ENCODE measurements at regions not wholly inside any gene's neighbourhood (a gene's known extent, or its start where the extent isn't known, plus 50 kb on each side); places are given as distances from the start of the nearest gene placed in this dataset.
A peak's percentile ranks its signal among the peaks of the same experiment; 100 is the strongest.

DNA sequence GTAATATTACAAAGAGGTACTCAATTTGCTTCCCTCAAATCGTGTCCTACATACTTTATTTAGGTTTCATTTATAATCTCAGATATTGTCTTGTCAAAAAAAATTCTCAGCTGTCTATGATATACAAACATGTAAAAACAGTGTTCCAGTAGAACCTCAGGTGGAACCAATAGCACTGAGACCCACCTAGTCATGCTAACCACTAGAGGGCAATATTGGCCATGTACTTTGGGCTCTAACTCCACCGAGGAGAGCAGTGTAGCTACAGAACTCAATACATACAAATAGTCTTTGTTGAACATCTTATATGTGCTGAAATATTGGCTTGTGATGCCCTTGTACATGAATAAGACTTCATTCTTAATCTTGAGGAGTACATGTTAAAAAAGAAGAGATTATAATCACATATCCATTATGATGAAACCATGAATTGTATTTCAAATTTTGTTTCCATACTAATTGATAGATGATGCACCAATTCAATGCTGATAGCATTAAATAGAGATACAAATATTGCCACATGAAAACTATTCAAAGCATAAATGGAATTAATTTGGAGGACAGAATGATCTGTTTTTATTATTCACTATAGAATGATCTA lies 71.2 kb upstream of the CNTLN start:
- ATAC-seq = peak; percentile 97
- TF ChIP-seq SNAI2 (CRISPR knock-in tag; IDR thresholded peaks at IDR 0.05) (no peak), ZNF70 (CRISPR knock-in tag; IDR thresholded peaks at IDR 0.05) (no peak), BACH2 (CRISPR knock-in tag; IDR thresholded peaks at IDR 0.05; ENCODE audit: borderline replicate concordance) (no peak), CSDC2 (CRISPR knock-in tag; IDR thresholded peaks at IDR 0.05) (no peak), ZNF8 (CRISPR knock-in tag; IDR thresholded peaks at IDR 0.05) (no peak), ZC3H10 (CRISPR knock-in tag; IDR thresholded peaks at IDR 0.05) (no peak), RARB (CRISPR knock-in tag; IDR thresholded peaks at IDR 0.05) (no peak), ZFP30 (CRISPR knock-in tag; IDR thresholded peaks at IDR 0.05) (no peak), ISL1 (CRISPR knock-in tag; IDR thresholded peaks at IDR 0.05) (no peak)
- TF ChIP-seq, protein P1, sequence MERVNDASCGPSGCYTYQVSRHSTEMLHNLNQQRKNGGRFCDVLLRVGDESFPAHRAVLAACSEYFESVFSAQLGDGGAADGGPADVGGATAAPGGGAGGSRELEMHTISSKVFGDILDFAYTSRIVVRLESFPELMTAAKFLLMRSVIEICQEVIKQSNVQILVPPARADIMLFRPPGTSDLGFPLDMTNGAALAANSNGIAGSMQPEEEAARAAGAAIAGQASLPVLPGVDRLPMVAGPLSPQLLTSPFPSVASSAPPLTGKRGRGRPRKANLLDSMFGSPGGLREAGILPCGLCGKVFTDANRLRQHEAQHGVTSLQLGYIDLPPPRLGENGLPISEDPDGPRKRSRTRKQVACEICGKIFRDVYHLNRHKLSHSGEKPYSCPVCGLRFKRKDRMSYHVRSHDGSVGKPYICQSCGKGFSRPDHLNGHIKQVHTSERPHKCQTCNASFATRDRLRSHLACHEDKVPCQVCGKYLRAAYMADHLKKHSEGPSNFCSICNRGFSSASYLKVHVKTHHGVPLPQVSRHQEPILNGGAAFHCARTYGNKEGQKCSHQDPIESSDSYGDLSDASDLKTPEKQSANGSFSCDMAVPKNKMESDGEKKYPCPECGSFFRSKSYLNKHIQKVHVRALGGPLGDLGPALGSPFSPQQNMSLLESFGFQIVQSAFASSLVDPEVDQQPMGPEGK (CRISPR knock-in tag; IDR thresholded peaks at IDR 0.05; ENCODE audit: borderline replicate concordance) = no peak

DNA sequence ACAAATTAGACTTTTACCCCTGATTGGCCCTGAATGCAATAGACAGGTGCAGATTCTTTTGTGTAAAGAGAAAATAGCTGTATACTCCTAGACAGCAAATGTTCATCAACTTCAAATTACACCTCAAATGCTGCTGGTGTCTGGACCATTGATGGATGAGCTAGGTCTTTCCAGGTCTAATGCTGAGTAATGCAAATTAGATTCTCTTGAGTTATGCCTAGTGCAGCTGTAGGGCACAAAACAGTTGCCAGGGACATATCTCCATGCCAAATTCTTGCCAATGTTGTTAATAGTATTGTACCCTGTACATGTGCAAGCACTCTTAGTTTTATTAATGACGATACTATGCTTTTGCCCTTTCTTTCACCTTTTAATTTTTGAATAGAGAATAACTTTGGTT lies 72.3 kb upstream of the CNTLN start:
- ATAC-seq = no peak; the same call in 2 of the 3 replicates
- TF ChIP-seq RARB (CRISPR knock-in tag; IDR thresholded peaks at IDR 0.05) = no peak
- TF ChIP-seq ISL1 (CRISPR knock-in tag; IDR thresholded peaks at IDR 0.05) = peak; percentile 63
- TF ChIP-seq, protein P1 (CRISPR knock-in tag; IDR thresholded peaks at IDR 0.05; ENCODE audit: borderline replicate concordance) = no peak
- TF ChIP-seq ARNTL (CRISPR knock-in tag; IDR thresholded peaks at IDR 0.05; ENCODE audit: borderline replicate concordance, low read depth) = no peak
- no peak for TF ChIP-seq ZFP30 (CRISPR knock-in tag; IDR thresholded peaks at IDR 0.05)
- no peak for TF ChIP-seq TOX (CRISPR knock-in tag; IDR thresholded peaks at IDR 0.05; ENCODE audit: borderline replicate concordance)

DNA sequence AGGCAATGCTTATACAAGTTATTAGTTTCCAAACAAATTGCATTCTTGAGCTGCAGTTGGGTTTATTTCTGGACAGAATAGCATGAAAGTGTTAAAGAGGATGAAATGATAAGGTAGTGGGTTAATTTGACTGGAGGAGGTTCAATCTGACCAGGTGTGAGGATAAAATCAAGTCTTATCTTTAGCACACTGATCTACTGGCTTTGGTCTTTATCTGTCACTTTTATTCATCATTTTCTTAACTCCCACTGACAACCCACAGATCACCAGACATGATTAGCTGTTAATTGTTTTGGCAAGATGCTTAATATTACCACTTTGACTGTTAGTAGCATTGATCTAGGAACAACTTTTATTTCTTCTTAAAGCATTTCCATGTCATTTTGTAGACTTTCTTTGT lies 74.4 kb upstream of the CNTLN start:
- ATAC-seq = no peak
- no peak for TF ChIP-seq ISL1 (CRISPR knock-in tag; IDR thresholded peaks at IDR 0.05)
- no peak for TF ChIP-seq GLIS3 (CRISPR knock-in tag; IDR thresholded peaks at IDR 0.05)
- no peak for TF ChIP-seq ZNF70 (CRISPR knock-in tag; IDR thresholded peaks at IDR 0.05)
- TF ChIP-seq TCF4 (CRISPR knock-in tag; IDR thresholded peaks at IDR 0.05; ENCODE audit: borderline replicate concordance) = no peak
- TF ChIP-seq, protein P2, sequence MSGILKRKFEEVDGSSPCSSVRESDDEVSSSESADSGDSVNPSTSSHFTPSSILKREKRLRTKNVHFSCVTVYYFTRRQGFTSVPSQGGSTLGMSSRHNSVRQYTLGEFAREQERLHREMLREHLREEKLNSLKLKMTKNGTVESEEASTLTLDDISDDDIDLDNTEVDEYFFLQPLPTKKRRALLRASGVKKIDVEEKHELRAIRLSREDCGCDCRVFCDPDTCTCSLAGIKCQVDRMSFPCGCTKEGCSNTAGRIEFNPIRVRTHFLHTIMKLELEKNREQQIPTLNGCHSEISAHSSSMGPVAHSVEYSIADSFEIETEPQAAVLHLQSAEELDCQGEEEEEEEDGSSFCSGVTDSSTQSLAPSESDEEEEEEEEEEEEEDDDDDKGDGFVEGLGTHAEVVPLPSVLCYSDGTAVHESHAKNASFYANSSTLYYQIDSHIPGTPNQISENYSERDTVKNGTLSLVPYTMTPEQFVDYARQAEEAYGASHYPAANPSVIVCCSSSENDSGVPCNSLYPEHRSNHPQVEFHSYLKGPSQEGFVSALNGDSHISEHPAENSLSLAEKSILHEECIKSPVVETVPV (CRISPR knock-in tag; IDR thresholded peaks at IDR 0.05) = no peak
- TF ChIP-seq, protein P1 (CRISPR knock-in tag; IDR thresholded peaks at IDR 0.05; ENCODE audit: borderline replicate concordance) = no peak
- TF ChIP-seq ESRRG (CRISPR knock-in tag; IDR thresholded peaks at IDR 0.05) = no peak
- TF ChIP-seq ZNF8 (CRISPR knock-in tag; IDR thresholded peaks at IDR 0.05) = no peak
- no peak for TF ChIP-seq ZFP30 (CRISPR knock-in tag; IDR thresholded peaks at IDR 0.05)
- no peak for TF ChIP-seq BACH2 (CRISPR knock-in tag; IDR thresholded peaks at IDR 0.05; ENCODE audit: borderline replicate concordance)

DNA sequence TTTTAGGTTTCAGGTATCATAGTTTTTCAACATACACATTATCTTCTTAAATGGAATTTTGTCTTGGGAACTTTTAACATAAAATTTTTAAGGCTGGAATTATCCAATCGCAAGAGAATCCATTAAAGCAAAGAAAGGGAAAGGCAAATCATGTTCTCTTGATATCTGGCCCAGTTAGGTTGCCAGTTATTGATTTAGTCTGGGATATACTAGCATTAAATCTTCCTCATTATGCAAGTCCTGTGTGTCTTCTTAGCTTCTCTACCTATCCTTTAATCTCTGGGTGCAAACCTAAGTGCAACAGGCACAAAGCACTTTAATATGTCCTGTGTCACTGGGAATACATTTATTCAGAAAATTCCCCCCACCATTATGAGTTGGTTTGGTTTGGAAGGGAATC lies 75.4 kb upstream of the CNTLN start:
- no peak for ATAC-seq
- TF ChIP-seq, protein P3, sequence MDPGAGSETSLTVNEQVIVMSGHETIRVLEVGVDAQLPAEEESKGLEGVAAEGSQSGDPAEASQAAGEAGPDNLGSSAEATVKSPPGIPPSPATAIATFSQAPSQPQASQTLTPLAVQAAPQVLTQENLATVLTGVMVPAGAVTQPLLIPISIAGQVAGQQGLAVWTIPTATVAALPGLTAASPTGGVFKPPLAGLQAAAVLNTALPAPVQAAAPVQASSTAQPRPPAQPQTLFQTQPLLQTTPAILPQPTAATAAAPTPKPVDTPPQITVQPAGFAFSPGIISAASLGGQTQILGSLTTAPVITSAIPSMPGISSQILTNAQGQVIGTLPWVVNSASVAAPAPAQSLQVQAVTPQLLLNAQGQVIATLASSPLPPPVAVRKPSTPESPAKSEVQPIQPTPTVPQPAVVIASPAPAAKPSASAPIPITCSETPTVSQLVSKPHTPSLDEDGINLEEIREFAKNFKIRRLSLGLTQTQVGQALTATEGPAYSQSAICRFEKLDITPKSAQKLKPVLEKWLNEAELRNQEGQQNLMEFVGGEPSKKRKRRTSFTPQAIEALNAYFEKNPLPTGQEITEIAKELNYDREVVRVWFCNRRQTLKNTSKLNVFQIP (CRISPR knock-in tag; IDR thresholded peaks at IDR 0.05; ENCODE audit: borderline replicate concordance, low read depth) = no peak
- TF ChIP-seq CSDC2 (CRISPR knock-in tag; IDR thresholded peaks at IDR 0.05) (no peak), ZNF565 (CRISPR knock-in tag; conservative IDR thresholded peaks at IDR 0.05; ENCODE audit: low read depth) (no peak), ZFP3 (CRISPR knock-in tag; IDR thresholded peaks at IDR 0.05) (no peak), ESRRG (CRISPR knock-in tag; IDR thresholded peaks at IDR 0.05) (no peak)
- TF ChIP-seq, protein P4, sequence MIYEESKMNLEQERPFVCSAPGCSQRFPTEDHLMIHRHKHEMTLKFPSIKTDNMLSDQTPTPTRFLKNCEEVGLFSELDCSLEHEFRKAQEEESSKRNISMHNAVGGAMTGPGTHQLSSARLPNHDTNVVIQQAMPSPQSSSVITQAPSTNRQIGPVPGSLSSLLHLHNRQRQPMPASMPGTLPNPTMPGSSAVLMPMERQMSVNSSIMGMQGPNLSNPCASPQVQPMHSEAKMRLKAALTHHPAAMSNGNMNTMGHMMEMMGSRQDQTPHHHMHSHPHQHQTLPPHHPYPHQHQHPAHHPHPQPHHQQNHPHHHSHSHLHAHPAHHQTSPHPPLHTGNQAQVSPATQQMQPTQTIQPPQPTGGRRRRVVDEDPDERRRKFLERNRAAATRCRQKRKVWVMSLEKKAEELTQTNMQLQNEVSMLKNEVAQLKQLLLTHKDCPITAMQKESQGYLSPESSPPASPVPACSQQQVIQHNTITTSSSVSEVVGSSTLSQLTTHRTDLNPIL (CRISPR knock-in tag; IDR thresholded peaks at IDR 0.05; ENCODE audit: low read depth) = no peak
- TF ChIP-seq, protein P5, sequence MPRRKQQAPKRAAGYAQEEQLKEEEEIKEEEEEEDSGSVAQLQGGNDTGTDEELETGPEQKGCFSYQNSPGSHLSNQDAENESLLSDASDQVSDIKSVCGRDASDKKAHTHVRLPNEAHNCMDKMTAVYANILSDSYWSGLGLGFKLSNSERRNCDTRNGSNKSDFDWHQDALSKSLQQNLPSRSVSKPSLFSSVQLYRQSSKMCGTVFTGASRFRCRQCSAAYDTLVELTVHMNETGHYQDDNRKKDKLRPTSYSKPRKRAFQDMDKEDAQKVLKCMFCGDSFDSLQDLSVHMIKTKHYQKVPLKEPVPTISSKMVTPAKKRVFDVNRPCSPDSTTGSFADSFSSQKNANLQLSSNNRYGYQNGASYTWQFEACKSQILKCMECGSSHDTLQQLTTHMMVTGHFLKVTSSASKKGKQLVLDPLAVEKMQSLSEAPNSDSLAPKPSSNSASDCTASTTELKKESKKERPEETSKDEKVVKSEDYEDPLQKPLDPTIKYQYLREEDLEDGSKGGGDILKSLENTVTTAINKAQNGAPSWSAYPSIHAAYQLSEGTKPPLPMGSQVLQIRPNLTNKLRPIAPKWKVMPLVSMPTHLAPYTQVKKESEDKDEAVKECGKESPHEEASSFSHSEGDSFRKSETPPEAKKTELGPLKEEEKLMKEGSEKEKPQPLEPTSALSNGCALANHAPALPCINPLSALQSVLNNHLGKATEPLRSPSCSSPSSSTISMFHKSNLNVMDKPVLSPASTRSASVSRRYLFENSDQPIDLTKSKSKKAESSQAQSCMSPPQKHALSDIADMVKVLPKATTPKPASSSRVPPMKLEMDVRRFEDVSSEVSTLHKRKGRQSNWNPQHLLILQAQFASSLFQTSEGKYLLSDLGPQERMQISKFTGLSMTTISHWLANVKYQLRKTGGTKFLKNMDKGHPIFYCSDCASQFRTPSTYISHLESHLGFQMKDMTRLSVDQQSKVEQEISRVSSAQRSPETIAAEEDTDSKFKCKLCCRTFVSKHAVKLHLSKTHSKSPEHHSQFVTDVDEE (CRISPR knock-in tag; IDR thresholded peaks at IDR 0.05) = no peak
